NCI-H82 treated with DMSO at 0.1 percent for 48 hours (cell line): ENCODE measurements at regions not wholly inside any gene's neighbourhood (a gene's known extent, or its start where the extent isn't known, plus 50 kb on each side); places are given as distances from the start of the nearest gene placed in this dataset.

ENCODE experiments used
- DNase-seq: peaks from one replicate; lab custom pipeline; 2025; ENCODE audit not compliant: unreplicated experiment; lab: John Stamatoyannopoulos, UW

GRCh38 chr4:120434756-120435155 is 368.1 kb upstream of the MAD2L1 start:
- no peak for DNase-seq

- DNase-seq = no peak
These were observed 365.7 kb upstream of the MAD2L1 start for GRCh38 chr4:120432301-120432860.

GRCh38 chr4:120431180-120431579 is 364.5 kb upstream of the MAD2L1 start:
- DNase-seq = no peak

- DNase-seq = no peak
These were observed 351.5 kb upstream of the MAD2L1 start for GRCh38 chr4:120418146-120418545.

- DNase-seq = no peak
These were observed 349.2 kb upstream of the MAD2L1 start for GRCh38 chr4:120415896-120416295.

- DNase-seq = no peak
These were observed 340.3 kb upstream of the MAD2L1 start for GRCh38 chr4:120406960-120407359.

GRCh38 chr4:120403296-120403695 is 336.6 kb upstream of the MAD2L1 start:
- no peak for DNase-seq

- no peak for DNase-seq
These were observed 333.8 kb upstream of the MAD2L1 start for GRCh38 chr4:120400441-120400840.

- peak; percentile 66 for DNase-seq
These were observed 333.2 kb upstream of the MAD2L1 start for GRCh38 chr4:120399826-120400225.

- no peak for DNase-seq
These were observed 329.1 kb upstream of the MAD2L1 start for GRCh38 chr4:120395746-120396145.

- DNase-seq = no peak
These were observed 289.2 kb upstream of the MAD2L1 start for GRCh38 chr4:120355881-120356280.

GRCh38 chr4:120354381-120354780 is 287.7 kb upstream of the MAD2L1 start:
- no peak for DNase-seq

GRCh38 chr4:120353235-120353634 is 286.6 kb upstream of the MAD2L1 start:
- DNase-seq = no peak

- no peak for DNase-seq
These were observed 286.1 kb upstream of the MAD2L1 start for GRCh38 chr4:120352739-120353138.

GRCh38 chr4:120348948-120349347 is 282.3 kb upstream of the MAD2L1 start:
- no peak for DNase-seq

- no peak for DNase-seq
These were observed 281.9 kb upstream of the MAD2L1 start for GRCh38 chr4:120348521-120348920.

GRCh38 chr4:120331486-120332370 is 265.1 kb upstream of the MAD2L1 start:
- no peak for DNase-seq

- no peak for DNase-seq
These were observed 262.7 kb upstream of the MAD2L1 start for GRCh38 chr4:120329386-120329785.

- DNase-seq = no peak
These were observed 260.6 kb upstream of the MAD2L1 start for GRCh38 chr4:120327276-120327675.

- DNase-seq = no peak
These were observed 252.6 kb upstream of the MAD2L1 start for GRCh38 chr4:120319046-120319767.

GRCh38 chr4:120318196-120318846 is 251.7 kb upstream of the MAD2L1 start:
- DNase-seq = no peak
